GM18517 (cell line): ENCODE measurements at regions not wholly inside any gene's neighbourhood (a gene's known extent, or its start where the extent isn't known, plus 50 kb on each side); places are given as distances from the start of the nearest gene placed in this dataset.

Experiments
- ATAC-seq: cut with Tn5 transposase; IDR thresholded peaks from one replicate; pipeline ENCODE4 v1.9.1; 2021; ENCODE audit warnings: mild to moderate bottlenecking, moderate library complexity; ENCODE audit not compliant: unreplicated experiment

DNA sequence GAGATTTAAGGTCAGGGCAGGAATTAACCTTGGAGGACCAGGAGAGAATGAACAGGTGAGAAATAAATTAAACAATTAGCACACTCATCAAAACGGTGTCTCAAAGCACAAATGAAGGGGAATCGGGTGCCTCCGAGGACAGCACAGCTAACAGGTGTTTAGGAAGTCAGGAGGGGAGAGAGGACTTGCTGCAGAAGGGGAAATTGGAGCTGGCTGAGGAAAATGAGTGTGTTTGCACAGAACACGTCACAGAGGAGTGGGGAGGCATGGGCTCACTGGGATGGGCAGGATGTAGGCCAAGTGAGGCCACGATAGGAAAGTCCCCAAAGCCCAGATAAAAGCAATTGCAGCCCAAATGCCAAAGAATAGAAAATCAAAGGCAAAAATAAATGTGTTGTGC, 121.7 kb downstream of the ZNF664 start:
- ATAC-seq: no peak

DNA sequence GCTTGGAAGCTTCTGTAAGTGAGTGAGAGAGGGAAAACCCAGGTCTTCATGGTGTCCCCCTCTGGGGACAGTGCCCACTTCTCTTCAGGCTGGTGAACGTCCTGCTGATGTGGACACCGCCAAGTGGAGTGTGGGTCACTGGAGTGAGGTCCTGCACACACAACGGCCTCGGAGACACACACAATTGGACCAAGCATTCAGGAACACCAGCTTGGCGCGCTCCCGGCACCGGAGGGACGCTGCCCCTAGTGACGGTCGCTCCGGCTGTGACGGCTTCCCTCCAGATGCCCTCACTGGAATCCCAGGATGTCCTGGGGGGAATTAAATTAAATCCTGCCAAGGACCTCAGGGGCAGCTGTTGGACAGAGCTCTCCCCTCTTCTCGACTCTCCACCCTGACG, 123.1 kb downstream of the ZNF664 start:
- no peak for ATAC-seq

DNA sequence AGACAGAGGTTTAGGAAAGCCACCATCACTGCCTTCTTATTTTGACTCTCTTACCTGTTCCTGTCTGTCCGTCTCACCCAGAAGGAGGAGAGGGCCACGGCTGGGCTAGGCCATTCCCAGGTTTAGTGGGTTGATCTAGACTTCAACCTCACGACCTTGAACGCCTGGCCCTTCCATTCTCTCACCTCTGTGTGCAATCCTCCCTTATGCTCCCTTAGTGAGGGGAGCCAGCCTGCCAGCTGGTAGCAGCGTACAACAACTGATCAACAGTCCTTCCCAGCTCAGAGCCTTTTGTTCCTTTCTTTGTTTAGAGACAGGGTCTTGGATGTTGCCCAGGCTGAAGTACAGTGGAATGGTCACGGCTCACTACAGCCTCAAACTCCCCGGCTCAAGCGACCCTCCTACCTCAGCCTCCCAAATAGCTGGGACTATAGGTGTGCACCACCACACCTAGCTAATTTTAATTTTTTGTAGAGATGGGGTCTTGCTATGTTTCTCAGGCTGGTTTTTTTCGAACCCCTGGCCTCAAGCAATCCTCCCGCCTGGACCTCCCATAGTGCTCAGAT, 123.9 kb downstream of the ZNF664 start:
- ATAC-seq: no peak

DNA sequence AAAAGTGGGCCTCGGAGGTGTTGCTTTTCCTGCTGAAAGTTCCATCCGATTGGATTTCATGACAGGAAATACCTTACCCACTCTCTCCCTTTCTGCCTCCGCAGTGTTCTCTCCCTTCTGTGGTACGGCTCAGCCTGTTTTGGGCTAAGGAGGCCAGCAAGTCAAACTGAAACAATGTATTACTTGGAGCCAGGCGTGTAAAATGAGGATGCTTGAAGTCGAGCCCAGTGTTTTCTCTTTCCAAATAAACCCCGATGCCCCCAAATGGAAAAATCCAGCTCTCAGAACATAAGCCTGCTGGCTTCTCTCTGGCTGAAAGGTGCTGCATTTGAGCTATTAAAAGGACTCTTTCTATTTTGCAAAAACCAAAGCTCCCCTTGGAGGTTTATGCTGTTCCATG, 124.7 kb downstream of the ZNF664 start:
- ATAC-seq: no peak

DNA sequence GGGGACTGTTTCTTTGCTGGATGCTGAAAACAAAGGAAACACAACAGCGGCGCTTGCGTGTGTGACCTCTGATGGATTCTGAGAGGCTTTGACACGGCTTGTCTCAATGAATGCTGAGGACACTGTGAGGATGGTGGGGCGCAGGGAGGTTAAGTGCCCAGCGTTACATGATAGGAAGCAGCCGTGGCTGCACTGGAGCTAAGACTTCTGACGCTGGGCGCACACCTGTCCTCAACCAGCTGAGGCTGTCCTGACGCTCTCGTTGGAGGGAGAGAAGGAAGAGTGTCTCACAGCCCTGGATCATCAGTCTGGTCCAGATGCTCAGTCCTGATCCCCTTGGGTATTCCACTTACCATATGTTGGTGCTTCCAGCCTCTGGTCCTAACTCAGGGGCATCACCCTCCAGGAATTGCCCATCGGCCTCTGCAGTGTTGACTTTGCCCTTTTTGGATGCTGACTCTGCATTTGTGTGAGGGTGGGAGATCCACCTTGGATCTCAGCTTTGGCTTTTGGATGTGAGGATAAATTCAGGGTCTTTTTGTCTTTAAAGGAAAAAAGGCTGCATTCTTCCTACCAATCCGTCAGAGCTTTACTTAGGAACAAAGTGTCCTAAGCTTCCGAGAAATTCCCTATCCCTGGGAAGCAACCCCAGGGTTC, 125.2 kb downstream of the ZNF664 start:
- ATAC-seq: no peak

DNA sequence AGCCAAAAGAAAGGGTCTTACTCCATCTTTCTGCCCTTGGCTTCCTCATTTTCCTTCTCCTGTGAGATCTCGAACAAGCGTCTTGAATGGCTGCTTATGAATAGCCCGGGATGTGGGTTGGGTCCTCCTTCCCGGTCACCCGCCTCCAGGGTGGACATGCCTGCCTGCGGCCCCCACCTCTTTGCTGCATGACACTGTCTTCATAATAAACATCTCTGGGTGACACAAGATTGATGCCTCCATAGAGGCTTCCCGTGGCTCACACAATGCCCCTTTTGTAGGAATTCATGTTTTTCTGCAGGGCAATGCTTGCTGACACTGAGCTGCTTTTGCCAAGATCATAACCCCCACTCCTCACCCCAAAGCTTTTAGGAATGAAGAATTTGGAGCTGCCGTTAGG, 125.9 kb downstream of the ZNF664 start:
- no peak for ATAC-seq

DNA sequence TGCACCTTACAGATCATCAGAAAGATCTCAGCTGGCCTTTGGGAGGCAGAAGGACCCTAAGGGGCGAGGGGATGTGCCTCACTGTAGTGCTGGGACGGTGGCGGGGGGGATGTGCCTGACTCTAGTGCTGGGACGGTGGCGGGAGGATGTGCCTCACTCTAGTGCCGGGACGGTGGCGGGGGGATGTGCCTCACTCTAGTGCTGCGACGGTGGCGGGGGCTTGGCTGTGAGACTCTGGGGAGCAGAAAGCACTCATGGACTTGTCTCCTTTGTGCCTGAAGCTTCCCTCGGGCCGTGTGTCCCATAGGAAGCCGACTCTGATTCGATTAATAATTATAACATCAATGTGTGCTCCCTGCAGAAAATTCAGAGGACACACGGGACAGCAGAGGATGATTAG, 126.6 kb downstream of the ZNF664 start:
- ATAC-seq: no peak

DNA sequence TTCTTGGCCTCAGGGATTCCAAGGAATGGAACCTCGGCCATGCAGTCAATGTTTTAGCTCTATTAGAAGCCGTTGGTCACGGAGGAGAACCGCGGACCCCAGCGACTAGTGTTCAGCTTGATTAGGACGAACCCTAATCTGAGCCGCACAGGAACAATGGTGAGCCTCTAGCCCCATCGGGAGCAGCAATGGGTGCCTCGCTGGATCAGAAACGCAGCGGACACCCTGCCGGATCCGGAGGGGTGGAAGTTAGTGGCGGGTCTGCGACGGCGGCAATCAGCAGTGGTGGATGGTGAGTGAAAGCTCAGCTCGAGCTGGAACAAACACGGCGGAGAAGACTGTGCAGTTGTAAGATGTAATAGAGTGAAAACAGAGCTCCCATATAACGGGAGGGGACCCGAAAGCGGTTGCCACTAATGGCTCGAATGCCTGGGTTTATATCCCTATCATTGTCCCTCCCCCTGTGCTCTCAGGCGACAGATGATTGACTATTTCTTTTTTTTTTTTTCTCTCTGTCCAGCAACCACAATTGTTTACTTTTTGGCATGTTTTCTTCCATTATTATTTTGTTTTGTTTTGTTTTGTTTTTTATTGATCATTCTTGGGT, 127.7 kb downstream of the ZNF664 start:
- no peak for ATAC-seq

DNA sequence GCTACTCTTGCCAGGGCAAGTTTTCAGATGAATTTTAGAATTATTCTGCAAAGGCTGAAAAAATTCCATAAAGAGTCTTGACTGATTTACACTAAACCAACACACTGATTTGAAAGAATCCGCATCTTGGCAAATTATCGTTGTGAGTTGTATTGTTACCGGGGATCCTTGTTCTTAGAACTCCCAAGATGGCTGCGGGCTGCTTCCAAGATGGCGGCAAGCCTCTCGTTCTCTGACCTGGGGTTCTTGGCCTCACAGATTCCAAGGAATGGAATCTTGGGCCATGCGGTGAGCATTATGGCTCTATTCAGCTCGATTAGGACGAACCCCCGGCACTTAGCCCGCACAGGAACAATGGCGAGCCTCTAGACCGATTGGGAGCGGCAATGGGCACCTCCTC, 132.5 kb downstream of the ZNF664 start:
- ATAC-seq: no peak

DNA sequence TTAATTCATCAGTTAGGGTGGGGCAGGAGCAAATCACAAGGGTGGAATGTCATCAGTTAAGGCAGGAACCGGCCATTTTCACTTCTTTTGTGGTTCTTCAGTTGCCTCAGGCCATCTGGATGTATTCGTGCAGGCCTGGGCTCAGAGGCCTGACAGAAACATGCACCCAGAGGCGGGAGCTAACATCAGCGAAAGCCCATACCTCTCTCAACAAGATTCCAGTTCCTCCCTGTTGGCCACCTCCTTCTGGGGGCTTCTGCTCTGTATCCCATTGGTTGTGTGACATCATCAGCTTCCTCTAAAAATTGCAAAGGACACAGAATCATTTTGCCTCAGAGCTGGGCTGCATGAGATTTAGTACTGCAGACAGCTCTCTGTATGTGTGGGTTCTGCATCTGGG, 134.3 kb downstream of the ZNF664 start:
- no peak for ATAC-seq

DNA sequence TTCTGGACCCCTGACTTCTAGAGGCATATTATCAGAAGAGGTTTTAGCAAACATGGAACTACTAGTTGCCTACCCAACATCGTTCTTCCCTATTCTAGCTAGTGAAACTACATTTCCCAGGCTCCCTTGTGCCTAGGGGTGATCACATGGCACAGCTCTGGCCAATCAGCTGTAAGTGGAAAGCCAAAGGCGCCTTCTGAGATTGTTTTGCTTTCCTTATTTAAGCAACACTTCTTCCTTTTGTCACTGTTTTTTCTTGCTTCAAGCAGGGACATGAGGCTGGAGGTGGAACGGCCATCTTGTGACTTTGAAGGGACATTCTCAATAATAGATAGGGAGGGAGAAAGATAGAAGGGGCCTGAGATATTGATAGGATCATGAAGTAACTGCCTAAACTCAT, 136.7 kb downstream of the ZNF664 start:
- ATAC-seq: no peak

DNA sequence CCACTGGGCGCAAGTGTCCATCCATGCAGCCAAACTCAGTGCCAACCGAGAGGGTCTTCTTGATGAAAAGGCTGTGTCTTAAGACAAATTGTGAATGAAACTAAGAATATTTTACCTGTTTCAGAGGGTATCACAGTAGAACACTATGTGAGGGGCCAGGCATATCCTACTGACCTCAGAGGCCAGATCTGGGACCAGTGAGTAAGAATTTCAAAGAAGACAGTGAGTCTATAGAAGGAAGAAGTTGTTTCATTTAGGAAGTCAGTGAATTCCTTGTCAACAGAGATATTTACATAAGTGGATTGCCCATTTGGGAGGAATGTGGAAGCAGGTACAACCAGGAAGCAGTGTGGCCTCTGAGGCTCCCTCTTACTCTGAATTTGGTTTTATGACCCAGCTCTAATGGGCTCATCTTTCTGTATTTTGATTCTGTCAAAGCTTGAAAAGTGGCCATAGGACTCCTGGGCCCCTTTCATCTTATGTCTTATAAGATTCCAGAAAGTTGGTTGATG, 137.4 kb downstream of the ZNF664 start:
- no peak for ATAC-seq

DNA sequence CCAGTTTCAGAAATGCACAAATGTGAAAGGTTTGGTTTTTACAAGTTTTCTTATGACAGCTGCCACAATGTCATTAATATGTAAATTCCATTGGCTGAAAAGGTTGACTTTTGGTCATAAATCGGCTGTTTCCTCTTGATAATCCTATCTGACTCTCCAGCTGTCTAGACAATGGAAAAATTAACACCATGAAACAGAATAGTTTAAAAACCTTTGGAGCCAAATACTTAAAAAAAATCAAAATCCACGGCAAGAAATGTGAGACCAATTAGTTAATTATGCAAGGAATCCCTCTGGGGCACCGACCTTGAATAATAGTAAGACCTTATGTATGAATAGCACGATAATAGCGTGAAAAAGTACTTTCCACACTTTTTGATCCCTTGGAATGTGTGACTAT, 138.0 kb downstream of the ZNF664 start:
- no peak for ATAC-seq

DNA sequence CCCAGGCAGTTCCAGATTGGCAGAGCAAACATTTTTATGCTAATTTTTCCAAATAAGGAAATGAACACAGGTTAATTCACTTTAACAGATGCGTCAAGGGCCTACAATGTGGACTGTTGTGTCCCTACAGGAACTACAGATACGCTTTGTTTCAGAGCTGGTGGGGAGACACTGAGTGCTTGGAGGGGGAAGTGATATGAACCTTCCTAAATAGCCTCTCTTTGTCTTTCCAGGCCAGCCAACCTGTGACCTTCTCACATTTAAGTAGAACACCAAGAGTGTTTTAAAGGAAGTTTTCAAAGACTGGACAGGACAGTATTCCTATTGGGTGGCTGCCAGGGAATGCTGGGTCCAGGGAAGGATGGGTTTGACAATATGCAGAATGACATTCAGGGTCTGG, 141.3 kb downstream of the ZNF664 start:
- ATAC-seq: no peak

DNA sequence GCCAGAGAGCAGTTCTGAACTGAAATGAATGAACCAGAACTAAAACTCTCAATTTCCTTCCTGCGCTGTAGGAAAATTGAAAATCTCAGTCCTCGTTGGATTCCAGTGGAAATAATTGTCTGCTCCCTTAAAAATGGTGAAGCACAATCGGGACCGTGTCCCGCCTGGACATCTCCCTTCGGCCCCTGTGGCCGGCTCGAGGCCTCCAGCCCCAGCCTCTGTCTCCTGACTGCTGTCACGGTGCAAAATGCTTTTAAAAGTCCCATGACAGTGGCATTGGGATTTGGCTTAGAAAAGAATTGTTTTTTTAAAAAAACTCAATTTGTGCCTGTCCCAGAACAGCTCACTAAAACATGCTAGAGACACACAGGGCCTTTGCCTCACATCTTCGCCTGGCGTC, 142.5 kb downstream of the ZNF664 start:
- no peak for ATAC-seq

DNA sequence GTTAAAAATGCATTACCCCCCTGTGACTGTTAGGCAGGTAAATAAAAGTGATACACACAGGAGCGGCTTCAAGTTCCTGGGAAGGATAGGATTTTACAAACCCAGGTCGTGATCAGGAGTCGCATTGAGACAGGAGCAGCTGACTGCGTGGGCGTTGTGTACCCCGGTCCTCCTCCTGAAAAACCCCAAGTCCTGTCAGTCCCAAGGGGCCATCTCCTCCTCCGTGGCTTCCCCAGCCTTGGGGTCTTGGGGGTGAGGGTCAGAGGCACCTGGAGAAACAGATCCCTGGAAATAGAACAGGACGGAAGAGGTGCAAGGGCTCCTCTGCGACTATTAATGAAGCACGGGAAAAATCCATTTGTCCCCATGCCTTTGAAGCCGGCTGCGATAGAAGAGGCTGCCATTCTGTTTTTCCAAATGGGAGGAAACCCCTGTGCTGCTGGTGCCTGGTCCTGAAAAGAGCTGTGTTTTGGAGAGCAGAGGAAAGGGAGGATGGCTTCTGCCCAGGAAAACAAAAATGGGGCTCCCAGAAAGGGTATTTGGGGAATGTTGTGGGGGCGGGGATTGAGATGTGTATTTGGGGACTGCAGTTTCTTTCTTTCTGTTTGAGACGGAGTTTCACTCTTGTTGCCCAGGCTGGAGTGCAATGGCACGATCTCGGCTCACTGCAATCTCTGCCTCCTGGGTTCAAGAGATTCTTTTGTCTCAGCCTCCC, 143.1 kb downstream of the ZNF664 start:
- no peak for ATAC-seq

DNA sequence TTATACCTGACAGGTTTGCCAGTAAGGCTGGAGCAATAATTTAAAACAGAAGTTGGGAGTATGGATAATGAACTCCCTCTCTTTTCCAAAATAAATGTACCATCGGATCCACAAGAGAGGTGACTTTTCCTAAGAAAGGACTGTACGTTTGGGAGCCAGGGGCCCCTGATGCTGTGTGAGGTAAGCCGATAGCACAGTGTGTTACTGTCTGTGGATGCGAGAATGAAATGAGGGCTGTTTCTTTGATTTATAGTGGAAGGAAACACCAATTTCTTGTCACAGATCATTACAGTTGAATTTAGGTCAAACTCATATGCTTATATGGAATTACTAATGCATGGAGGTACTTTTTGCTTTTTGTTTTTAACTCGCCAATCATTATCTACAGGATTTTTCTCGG, 147.7 kb downstream of the ZNF664 start:
- no peak for ATAC-seq

DNA sequence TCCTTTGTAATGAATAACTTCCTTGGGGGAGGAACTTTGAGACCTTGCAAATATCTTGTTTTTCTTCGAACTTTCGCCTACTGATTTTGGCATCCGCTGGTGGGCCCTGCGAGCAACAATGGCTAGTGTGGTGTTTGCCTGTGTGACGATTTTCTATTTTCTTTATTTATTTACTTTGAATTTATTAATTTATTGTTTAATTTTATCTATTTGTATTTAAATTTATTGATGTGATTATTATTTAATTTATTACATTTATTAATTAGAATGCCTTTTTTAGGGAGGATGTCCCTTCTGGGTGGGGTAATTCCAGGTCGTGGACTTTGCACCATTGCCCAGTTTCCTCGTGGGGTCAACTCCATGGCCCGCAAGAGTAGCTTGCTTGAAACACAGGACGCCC, 149.7 kb downstream of the ZNF664 start:
- no peak for ATAC-seq

DNA sequence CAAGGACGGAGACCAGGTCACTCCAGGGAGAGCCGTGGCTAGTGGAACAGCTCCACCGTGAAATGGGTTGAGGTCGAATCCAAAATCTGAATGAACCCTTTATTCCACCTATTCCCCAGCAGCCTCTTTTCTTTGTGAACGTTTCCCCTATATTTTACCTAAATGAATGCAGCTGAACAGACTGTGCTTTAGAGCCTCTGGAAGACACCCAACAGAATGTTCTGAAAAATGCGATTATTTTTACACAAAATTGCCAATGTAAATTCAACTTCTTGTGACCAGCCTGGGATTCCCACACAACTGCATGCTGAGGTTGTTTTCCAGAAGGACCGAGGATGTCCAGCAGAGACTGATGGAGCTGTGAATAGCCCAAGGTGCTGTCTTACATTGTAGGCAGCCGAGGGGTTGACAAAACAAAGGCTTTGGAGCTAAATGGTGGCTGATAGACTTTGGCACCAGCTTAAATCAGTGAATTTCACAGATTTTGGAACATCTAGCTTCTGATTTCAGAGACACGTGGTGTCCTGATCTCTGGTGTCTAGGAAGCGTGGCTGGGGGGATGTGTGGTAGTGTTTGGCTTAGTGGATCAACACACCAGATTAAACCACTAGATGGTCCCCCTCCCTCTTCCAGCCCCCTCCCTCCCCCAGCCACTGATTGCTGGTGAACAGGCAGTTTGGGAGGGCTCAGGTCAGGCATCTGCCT, 150.4 kb downstream of the ZNF664 start:
- no peak for ATAC-seq

DNA sequence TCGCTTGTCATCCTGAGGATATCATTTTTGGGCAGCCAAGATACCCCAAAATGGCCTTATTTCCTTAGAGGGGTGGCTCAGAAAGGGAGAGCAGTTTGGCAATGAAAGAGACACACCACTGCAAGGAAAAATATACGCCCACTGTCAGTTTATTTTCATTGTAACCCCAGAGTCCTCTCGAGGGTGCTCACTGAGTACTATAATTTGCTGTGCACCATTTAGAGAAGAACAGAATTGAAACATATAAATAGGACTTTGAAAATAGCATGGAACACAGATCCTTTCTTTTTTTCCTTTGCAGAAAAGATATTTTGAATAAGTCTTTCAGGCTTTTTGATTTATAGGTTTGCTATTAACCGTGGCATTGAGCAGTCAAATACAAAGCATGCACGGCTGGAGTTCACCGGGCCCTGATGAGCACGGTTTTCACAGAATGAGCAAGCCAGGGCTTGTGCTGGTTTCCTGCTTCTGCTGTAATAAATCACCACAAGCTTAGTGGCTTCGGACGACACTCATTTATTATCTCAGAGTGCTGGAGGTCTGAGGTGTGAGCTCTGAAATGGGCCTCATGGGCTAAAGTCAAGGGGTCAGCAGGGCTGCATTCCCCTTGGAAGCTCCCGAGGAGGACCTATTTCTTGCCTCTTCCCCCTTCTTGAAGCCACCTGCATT, 152.3 kb downstream of the ZNF664 start:
- ATAC-seq: no peak
